Sigmoid colon (tissue), 4 donors: ENCODE measurements at regions not wholly inside any gene's neighbourhood (a gene's known extent, or its start where the extent isn't known, plus 50 kb on each side); places are given as distances from the start of the nearest gene placed in this dataset.

Experiments
- CTCF ChIP-seq, 4 experiments: fragments of 450-650 bp in 3 of 4; fragments of 200-600 bp in 1 of 4; IDR thresholded peaks; one replicate each; pipeline ENCODE4 v1.5.1; 2016 to 2019; ENCODE audit warnings: antibody characterized with exemption in 4 of 4, mild to moderate bottlenecking in 3 of 4, moderate library complexity in 2 of 4
- EP300 ChIP-seq, 4 donors: sonication (generic); formaldehyde crosslinking; IDR thresholded peaks; one replicate each; pipeline ENCODE4 v1.6.1; 2017; ENCODE audit warnings: antibody characterized with exemption in 4 of 4

- TF ChIP-seq CTCF (IDR thresholded peaks at IDR 0.05) (no peak), EP300 (IDR thresholded peaks at IDR 0.05) (no peak)
Observed at GRCh38 chr14:98840091-98840490, 431.9 kb downstream of the BCL11B start.
